ENCODE measurements at regions not wholly inside any gene's neighbourhood (a gene's known extent, or its start where the extent isn't known, plus 50 kb on each side); places are given as distances from the start of the nearest gene placed in this dataset.

GRCh38 chr9:27625751-27626150 lies 52.5 kb upstream of the C9orf72 start:
- no peak overlapping the region for H3K4me3 ChIP-seq (ENCODE audit: insufficient read depth, low read depth, low read length)
- H3K36me3 ChIP-seq (replicated peaks; ENCODE audit: control insufficient read depth, insufficient read depth, low read length), result no peaks in the 10 kb centered on the region
- no peaks in the 10 kb centered on the region for H3K27me3 ChIP-seq (ENCODE audit: control insufficient read depth, insufficient read depth, low read length)
- DNase-seq, result no peak

DNA sequence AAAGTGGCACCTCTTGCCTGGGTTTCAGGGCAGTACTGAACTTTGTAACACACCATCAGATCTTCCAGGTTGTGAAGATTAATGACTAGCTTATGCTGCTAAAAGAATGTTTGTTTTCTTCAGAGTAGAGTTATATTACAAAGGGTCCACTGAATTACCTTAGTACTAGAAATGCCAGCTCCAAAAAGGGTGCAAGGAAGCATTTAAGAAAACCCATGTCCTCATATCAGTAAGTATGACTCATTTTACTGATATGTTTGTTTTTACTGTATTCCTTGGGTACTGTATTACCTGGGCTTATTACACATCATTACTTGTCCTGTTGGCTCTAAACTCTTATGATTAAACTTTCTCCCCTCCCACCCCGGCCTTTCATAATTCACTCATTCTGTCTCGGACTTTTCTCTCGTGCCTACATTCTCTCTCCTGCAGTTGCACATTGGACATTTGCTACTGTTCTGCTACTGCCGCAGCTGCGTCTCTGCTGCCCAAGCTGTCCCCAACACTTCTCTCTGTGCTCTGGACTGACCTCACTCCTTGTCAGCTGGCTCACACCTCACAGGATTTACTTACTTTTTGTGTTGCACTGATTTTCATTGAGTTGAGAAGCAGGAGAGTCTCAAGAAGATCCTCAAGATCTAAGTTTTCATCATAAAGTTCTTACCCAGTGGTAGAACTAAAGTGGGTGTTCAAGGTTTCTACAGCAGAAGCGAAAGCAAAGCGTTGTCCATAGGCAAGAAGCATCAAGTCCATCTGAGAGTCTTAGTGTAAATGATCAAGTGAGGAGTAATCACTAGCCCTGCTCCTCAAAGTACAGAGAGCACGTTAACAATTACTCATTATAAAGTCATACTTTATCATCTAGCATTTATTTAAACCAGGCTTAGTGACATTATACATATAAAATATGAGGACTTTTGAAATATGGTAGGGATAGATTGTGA lies 53.2 kb upstream of the C9orf72 start:
- no peak for DNase-seq
- H3K36me3 ChIP-seq (replicated peaks; ENCODE audit: control insufficient read depth, insufficient read depth, low read length), result no peaks in the 10 kb centered on the region
- H3K27me3 ChIP-seq (ENCODE audit: control insufficient read depth, insufficient read depth, low read length), result no peaks in the 10 kb centered on the region
- H3K4me3 ChIP-seq (ENCODE audit: insufficient read depth, low read depth, low read length), result no peak overlapping the region

DNA sequence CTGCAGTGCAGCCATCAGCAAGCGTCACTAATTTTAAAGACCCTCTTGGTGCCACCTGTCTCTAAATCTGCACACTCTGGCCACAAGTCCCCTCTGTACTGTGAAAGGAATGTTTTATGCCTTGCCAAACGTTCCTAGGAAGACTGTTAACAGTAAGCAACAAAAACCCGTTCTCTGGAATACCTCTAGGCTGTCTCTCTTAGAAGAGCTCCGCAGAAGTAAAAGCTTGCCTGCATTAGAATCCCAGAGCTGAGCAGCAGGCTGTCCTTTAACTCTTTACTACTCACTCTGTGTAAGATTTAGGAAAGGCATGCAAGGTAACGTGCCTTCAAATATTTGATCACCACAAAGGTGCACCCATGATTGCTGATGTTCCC lies 53.9 kb upstream of the C9orf72 start:
- peak; percentile 30 for DNase-seq
- H3K27me3 ChIP-seq (ENCODE audit: control insufficient read depth, insufficient read depth, low read length), result no peaks in the 10 kb centered on the region
- H3K36me3 ChIP-seq (replicated peaks; ENCODE audit: control insufficient read depth, insufficient read depth, low read length), result no peaks in the 10 kb centered on the region
- no peak overlapping the region for H3K4me3 ChIP-seq (ENCODE audit: insufficient read depth, low read depth, low read length)

- H3K27me3 ChIP-seq (ENCODE audit: control insufficient read depth, insufficient read depth, low read length), result no peaks in the 10 kb centered on the region
- H3K4me3 ChIP-seq (ENCODE audit: insufficient read depth, low read depth, low read length), result no peak overlapping the region
- no peak for DNase-seq
- no peaks in the 10 kb centered on the region for H3K36me3 ChIP-seq (replicated peaks; ENCODE audit: control insufficient read depth, insufficient read depth, low read length)
Observed at GRCh38 chr9:27628311-27628710, 55.0 kb upstream of the C9orf72 start.

DNA sequence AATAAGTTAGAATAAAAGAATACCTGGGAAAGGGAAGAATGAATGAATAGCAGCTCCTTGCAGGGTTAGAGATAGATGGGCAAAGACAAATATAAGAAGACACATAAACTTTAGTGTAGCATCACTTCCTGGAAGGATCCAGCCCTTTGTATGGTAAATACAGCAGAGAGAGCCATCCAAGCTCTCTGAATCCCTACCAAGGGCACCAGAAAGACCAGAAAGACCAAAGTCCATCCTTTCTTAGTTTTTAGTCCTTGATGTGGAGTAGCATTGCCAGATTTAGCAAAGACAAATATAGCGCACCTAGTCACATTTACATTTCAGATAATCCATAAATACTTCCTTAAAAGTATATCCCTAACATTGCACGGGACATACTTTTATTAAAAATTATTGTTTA lies 56.1 kb upstream of the C9orf72 start:
- no peaks in the 10 kb centered on the region for H3K36me3 ChIP-seq (replicated peaks; ENCODE audit: control insufficient read depth, insufficient read depth, low read length)
- no peak overlapping the region for H3K4me3 ChIP-seq (ENCODE audit: insufficient read depth, low read depth, low read length)
- DNase-seq, result no peak
- no peaks in the 10 kb centered on the region for H3K27me3 ChIP-seq (ENCODE audit: control insufficient read depth, insufficient read depth, low read length)

DNA sequence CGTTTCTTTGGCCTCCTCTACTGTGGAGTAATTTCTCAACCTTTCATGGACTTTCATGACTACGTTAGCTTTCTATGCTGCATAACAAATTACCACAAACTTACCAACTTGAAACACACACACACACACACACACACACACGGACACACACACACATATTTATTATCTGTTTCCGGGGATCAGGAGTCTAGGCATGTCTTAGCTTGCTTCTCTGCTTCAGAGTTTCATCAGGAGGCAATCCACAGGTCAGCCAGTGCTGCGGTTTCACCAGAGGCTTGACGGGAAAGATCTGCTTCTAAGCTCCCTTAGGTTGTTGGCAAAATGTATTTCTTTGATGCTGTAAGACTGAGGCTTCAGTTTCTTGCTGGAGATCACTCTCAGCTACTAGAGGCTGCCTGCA lies 59.0 kb upstream of the C9orf72 start:
- H3K27me3 ChIP-seq (ENCODE audit: control insufficient read depth, insufficient read depth, low read length), result no peaks in the 10 kb centered on the region
- DNase-seq, result no peak

DNA sequence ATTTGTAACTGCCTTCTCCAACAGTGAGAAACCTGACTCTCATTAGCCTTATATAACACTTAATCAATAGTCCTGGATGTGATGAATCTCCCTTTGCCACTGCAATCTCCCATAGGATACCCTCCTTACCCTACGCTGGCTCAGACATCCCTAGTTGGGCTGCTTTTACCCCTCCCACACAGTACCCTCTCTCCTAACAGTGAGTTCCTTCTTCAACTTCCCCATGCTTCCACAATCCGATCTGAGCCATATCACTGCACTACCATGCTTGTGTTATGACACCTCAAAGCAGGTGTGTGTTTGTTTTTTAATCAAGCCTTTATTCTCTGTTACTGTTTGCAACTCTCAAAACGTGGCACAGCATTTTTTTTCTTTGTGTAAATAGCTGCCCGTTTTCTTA lies 60.5 kb upstream of the C9orf72 start:
- no peak overlapping the region for H3K4me3 ChIP-seq (ENCODE audit: insufficient read depth, low read depth, low read length)
- H3K27me3 ChIP-seq (ENCODE audit: control insufficient read depth, insufficient read depth, low read length), result no peaks in the 10 kb centered on the region
- H3K36me3 ChIP-seq (replicated peaks; ENCODE audit: control insufficient read depth, insufficient read depth, low read length), result no peaks in the 10 kb centered on the region
- DNase-seq, result no peak

More for the DNA sequence above, 59.0 kb upstream of the C9orf72 start:
- no peaks in the 10 kb centered on the region for H3K36me3 ChIP-seq (replicated peaks; ENCODE audit: control insufficient read depth, insufficient read depth, low read length)
- H3K4me3 ChIP-seq (ENCODE audit: insufficient read depth, low read depth, low read length), result no peak overlapping the region

DNA sequence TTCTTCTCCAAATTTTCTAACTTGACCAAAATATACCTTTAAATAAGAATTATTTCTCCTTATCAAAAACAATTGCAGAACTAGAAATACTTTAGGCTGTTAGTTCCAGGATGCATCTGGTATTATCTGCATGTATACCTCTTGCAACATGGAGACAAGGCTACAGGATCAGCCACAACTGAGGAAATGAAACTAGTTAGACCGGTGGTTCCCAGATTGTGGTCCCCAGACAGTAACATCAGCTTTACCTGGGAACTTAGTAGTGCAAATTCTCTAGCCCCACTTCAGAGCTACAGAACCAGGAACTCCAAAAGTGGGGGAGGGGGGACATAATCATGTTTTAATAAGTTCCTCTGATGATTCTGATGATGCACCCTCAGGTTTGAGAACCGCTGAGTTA lies 61.6 kb upstream of the C9orf72 start:
- no peaks in the 10 kb centered on the region for H3K27me3 ChIP-seq (ENCODE audit: control insufficient read depth, insufficient read depth, low read length)
- no peak for DNase-seq
- no peaks in the 10 kb centered on the region for H3K36me3 ChIP-seq (replicated peaks; ENCODE audit: control insufficient read depth, insufficient read depth, low read length)
- H3K4me3 ChIP-seq (ENCODE audit: insufficient read depth, low read depth, low read length), result no peak overlapping the region

GRCh38 chr9:27638716-27639115 lies 65.4 kb upstream of the C9orf72 start:
- no peak for DNase-seq
- H3K4me3 ChIP-seq (ENCODE audit: insufficient read depth, low read depth, low read length), result no peak overlapping the region
- H3K27me3 ChIP-seq (ENCODE audit: control insufficient read depth, insufficient read depth, low read length), result no peaks in the 10 kb centered on the region
- H3K36me3 ChIP-seq (replicated peaks; ENCODE audit: control insufficient read depth, insufficient read depth, low read length), result no peaks in the 10 kb centered on the region

- DNase-seq, result no peak
Observed at GRCh38 chr9:27645161-27645840, 72.0 kb upstream of the C9orf72 start.

DNA sequence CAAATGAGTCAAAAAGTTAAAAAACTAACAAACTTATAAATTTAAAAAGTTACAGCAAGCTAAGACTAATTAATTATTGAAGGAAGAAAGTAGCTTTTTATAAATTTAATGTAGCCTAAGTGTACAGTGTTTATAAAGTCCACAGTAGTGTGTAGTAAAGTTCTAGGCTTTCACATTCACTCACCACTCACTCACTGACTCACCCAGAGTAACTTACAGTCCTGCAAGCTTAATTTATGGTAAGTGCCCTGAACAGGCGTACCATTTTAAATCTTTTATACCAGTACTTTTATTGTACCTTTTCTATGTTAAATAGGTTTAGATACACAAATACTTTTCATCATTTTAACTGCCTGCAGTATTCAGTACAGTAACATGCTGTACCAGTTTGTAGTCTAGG lies 80.0 kb upstream of the C9orf72 start:
- no peak for DNase-seq
- H3K4me3 ChIP-seq (ENCODE audit: insufficient read depth, low read depth, low read length), result no peak overlapping the region
- H3K36me3 ChIP-seq (replicated peaks; ENCODE audit: control insufficient read depth, insufficient read depth, low read length), result no peaks in the 10 kb centered on the region

More at GRCh38 chr9:27645161-27645840, 72.0 kb upstream of the C9orf72 start:
- H3K4me3 ChIP-seq (ENCODE audit: insufficient read depth, low read depth, low read length), result no peak overlapping the region
- no peaks in the 10 kb centered on the region for H3K36me3 ChIP-seq (replicated peaks; ENCODE audit: control insufficient read depth, insufficient read depth, low read length)
- no peaks in the 10 kb centered on the region for H3K27me3 ChIP-seq (ENCODE audit: control insufficient read depth, insufficient read depth, low read length)

DNA sequence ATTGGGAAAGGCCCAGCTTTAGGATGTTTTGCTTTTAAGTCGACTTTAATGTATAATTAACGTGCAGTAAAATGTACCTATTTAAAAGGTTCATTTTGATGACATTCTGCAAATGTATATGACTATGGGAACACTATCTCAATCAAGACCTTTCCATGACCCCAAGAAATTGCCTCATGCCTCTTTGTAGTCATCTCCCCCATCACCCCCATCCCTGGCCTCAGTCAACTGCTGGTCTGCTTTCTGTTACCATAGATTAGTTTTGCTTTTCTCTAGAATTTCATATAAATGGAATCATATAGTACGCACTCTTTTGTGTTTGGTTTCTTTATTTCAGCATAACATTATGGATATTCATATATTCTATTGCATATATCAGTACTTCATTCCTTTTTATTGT lies 80.7 kb upstream of the C9orf72 start:
- no peak for DNase-seq
- H3K27me3 ChIP-seq (ENCODE audit: control insufficient read depth, insufficient read depth, low read length), result no peaks in the 10 kb centered on the region
- H3K4me3 ChIP-seq (ENCODE audit: insufficient read depth, low read depth, low read length), result no peak overlapping the region
- no peaks in the 10 kb centered on the region for H3K36me3 ChIP-seq (replicated peaks; ENCODE audit: control insufficient read depth, insufficient read depth, low read length)

More for the DNA sequence above, 80.0 kb upstream of the C9orf72 start:
- no peaks in the 10 kb centered on the region for H3K27me3 ChIP-seq (ENCODE audit: control insufficient read depth, insufficient read depth, low read length)

DNA sequence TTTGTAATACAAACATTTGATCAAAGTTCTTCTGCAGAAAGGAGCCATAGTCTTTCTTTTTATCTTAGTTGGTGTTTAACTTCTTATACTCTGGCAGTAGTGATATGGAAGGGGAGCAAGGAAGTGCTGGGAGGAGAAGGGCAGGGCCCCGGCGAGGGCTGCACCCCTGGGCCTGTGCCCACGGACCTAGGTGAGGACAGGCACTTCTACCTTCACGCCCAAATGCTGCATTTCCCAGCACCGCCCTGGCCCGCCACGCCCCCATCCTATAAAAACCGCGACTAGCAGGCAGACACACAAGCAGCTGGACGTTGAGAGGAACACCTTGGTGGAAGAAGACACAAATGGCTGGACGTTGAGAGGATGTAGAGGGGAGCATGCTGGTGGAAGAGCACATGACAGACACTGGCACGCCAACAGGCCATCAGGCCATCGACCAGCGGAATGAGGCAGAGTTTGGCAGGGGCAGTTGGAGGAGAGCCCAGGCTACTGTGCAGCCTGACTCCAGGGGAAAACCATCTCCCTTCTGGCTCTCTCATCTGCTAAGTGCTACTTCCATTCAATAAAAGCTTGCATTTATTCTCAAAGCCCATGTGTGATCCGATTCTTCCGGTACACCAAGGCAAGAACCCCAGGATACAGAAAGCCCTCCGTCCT lies 81.5 kb upstream of the C9orf72 start:
- no peaks in the 10 kb centered on the region for H3K27me3 ChIP-seq (ENCODE audit: control insufficient read depth, insufficient read depth, low read length)

GRCh38 chr9:27655441-27655840 lies 82.2 kb upstream of the C9orf72 start:
- Histone ChIP-seq H3K4me3 (ENCODE audit: insufficient read depth, low read depth, low read length) (no peak overlapping the region), H3K36me3 (replicated peaks; ENCODE audit: control insufficient read depth, insufficient read depth, low read length) (no peaks in the 10 kb centered on the region), H3K27me3 (ENCODE audit: control insufficient read depth, insufficient read depth, low read length) (no peaks in the 10 kb centered on the region)
- DNase-seq, result no peak

More for the DNA sequence above, 81.5 kb upstream of the C9orf72 start:
- DNase-seq, result no peak
- no peak overlapping the region for H3K4me3 ChIP-seq (ENCODE audit: insufficient read depth, low read depth, low read length)
- no peaks in the 10 kb centered on the region for H3K36me3 ChIP-seq (replicated peaks; ENCODE audit: control insufficient read depth, insufficient read depth, low read length)

DNA sequence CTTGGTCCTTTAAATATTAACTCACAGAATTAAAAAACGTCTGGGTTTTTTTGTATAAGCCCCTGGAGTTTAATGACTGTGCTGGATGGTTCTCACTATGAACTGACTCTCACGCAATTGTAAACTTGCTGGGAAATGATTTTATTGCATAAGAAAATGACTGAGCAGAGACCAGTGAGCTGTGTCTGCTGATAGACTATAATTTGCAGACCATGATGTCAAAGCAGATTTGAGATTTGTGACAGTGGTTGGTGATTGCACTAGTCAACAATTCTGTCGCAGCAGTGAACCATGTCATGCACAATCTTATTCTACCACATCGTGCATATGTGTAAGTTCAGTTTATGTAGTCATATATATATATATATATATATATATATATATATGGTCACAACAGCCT lies 85.7 kb upstream of the C9orf72 start:
- Histone ChIP-seq H3K27me3 (ENCODE audit: control insufficient read depth, insufficient read depth, low read length) (no peaks in the 10 kb centered on the region), H3K4me3 (ENCODE audit: insufficient read depth, low read depth, low read length) (no peak overlapping the region), H3K36me3 (replicated peaks; ENCODE audit: control insufficient read depth, insufficient read depth, low read length) (no peaks in the 10 kb centered on the region)
- DNase-seq, result no peak
